Lung (tissue), 11 donors: ENCODE measurements at regions not wholly inside any gene's neighbourhood (a gene's known extent, or its start where the extent isn't known, plus 50 kb on each side); places are given as distances from the start of the nearest gene placed in this dataset.

Source experiments
- ATAC-seq: fragments of 200-7000 bp; cut with Tn5 transposase; one replicate; pipeline ENCODE4 v1.9.1; 2020; ENCODE audit warnings: moderate number of reproducible peaks; ENCODE audit not compliant: insufficient read depth, low FRiP score
- DNase-seq, 3 donors: peaks; one replicate each; pipeline ENCODE4 v3.0.0-alpha.2; 2013 to 2017
- H3K27ac ChIP-seq, 2 donors: one replicate each; pipeline ENCODE4 v1.5.1; 2013; ENCODE audit warnings: mild to moderate bottlenecking in 2 of 2, moderate library complexity in 2 of 2, control low read depth in 1 of 2, inconsistent platforms in 1 of 2, low read depth in 1 of 2, low read length in 1 of 2
- H3K27me3 ChIP-seq, 3 donors: one replicate each; pipeline ENCODE4 v1.5.1; 2013; ENCODE audit warnings: low read length in 2 of 3; ENCODE audit not compliant: control insufficient read depth in 3 of 3, insufficient read depth in 3 of 3
- H3K36me3 ChIP-seq, 4 donors: one replicate each; pipeline ENCODE4 v1.5.1; 2013; ENCODE audit warnings: low read length in 4 of 4, mild to moderate bottlenecking in 1 of 4, moderate library complexity in 1 of 4; ENCODE audit not compliant: control insufficient read depth in 4 of 4, insufficient read depth in 4 of 4
- H3K4me1 ChIP-seq, 5 donors: one replicate each; pipeline ENCODE4 v1.5.1; 2013; ENCODE audit warnings: low read length in 5 of 5, mild to moderate bottlenecking in 2 of 5, moderate library complexity in 1 of 5; ENCODE audit not compliant: control insufficient read depth in 5 of 5, insufficient read depth in 5 of 5
- H3K4me3 ChIP-seq: one replicate; pipeline ENCODE4 v1.5.1; 2013; ENCODE audit warnings: mild to moderate bottlenecking, control low read depth, moderate library complexity
- H3K9ac ChIP-seq, 2 donors: one replicate each; pipeline ENCODE4 v1.5.1; 2013; ENCODE audit warnings: low read length in 2 of 2, control low read depth in 1 of 2; ENCODE audit not compliant: insufficient read depth in 1 of 2
- H3K9me3 ChIP-seq, 4 donors: one replicate each; pipeline ENCODE4 v1.5.1; 2013; ENCODE audit warnings: low read length in 3 of 4, mild to moderate bottlenecking in 1 of 4, moderate library complexity in 1 of 4; ENCODE audit not compliant: control insufficient read depth in 4 of 4, insufficient read depth in 3 of 4
- WGBS, 2 donors: extraction: QIAGEN DNeasy Blood & Tissue Kit; methylation state at CpG; one replicate each; pipeline ENCODE4 v1.1.7; 2013; 5-methylcytosine and 5-hydroxymethylcytosine counted together
- TF ChIP-seq, protein P1 (sequence below): IDR thresholded peaks from 2 replicates; pipeline ENCODE4 v1.5.1; 2012; ENCODE audit warnings: mild to moderate bottlenecking; ENCODE audit errors: control extremely low read depth, extremely low read depth
- donor health status: control.
- donor health status: control.
- donor health status: Bipolar disorder and iron deficiency.
- donor health status: healthy.
- donor health status: DM: yes; HTN: yes; CAD: no.

DNA sequence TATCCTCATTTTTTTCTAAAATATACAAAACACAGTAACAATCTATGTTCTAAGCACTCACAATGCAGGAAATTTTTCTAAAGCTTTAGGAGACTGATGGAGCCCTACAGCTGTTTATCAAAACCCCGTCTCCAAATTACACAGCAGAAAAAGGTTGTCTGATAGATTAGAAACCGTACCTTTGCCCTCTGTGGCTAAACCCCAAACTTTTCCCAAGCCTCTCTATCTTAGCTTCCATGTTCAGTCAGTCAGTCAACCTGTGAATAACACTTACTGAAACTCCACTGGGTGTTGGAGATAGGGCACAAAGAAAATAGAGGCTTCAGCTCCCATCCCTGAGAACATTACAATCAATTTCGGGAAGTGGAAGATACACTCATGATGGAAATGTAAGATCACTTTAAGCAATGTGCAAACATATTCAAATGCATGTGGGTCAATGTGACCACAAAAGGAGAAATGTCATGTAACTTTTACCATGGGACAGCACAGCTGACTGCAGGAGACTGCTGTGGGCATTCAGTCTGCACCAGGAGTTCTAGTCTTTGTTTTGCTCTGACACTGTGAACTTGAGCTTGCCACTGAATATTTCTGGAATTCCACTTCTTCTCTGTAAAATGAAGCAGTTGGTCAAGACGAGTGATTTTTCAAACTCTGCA, 279.5 kb upstream of the PIK3R1 start:
- no peak overlapping the region for H3K9ac ChIP-seq
- TF ChIP-seq, protein P1, sequence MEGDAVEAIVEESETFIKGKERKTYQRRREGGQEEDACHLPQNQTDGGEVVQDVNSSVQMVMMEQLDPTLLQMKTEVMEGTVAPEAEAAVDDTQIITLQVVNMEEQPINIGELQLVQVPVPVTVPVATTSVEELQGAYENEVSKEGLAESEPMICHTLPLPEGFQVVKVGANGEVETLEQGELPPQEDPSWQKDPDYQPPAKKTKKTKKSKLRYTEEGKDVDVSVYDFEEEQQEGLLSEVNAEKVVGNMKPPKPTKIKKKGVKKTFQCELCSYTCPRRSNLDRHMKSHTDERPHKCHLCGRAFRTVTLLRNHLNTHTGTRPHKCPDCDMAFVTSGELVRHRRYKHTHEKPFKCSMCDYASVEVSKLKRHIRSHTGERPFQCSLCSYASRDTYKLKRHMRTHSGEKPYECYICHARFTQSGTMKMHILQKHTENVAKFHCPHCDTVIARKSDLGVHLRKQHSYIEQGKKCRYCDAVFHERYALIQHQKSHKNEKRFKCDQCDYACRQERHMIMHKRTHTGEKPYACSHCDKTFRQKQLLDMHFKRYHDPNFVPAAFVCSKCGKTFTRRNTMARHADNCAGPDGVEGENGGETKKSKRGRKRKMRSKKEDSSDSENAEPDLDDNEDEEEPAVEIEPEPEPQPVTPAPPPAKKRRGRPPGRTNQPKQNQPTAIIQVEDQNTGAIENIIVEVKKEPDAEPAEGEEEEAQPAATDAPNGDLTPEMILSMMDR = no peak
- no peak overlapping the region for H3K27ac ChIP-seq
- no peaks in the 10 kb centered on the region for H3K4me1 ChIP-seq
- WGBS, 2 donors = 66 to 73% methylated on average over 4 of the region's 4 CpGs
- no peak overlapping the region for H3K4me3 ChIP-seq
- H3K27me3 ChIP-seq = no peaks in the 10 kb centered on the region
- peaks cover 0 to 2% (median under 1%) of the 10 kb centered on the region in 4 donors for H3K9me3 ChIP-seq
- no peak for DNase-seq
- H3K36me3 ChIP-seq = no peaks in the 10 kb centered on the region
- ATAC-seq = peak; percentile 69

DNA sequence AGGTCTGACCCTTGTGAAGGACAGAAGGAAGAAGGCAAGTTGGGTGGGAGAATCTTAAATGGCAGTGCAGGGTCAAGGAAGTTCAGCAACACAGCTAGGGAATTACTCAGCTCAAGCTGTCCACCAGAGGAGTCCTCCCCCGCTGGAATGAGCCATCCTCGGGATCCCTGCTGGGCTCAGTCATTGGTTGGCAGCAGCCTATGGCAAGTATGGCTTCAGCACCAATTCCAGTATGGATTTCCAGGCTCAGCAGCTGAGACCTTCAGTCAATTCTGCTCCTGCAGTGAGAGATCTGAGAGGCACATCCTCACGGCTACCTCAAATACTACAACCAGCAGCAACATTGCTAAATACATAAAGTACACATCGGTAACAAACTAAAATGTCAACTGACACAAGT, 280.6 kb upstream of the PIK3R1 start:
- Histone ChIP-seq H3K27me3 (no peaks in the 10 kb centered on the region), H3K9me3 (peaks cover 0 to 2% (median under 1%) of the 10 kb centered on the region in 4 donors), H3K4me3 (no peak overlapping the region), H3K36me3 (no peaks in the 10 kb centered on the region), H3K27ac (no peak overlapping the region), H3K9ac (no peak overlapping the region), H3K4me1 (no peaks in the 10 kb centered on the region)
- WGBS, 2 donors = 95 to 97% methylated on average over 4 of the region's 4 CpGs
- TF ChIP-seq, protein P1 = no peak
- no peak for ATAC-seq
- no peak for DNase-seq

DNA sequence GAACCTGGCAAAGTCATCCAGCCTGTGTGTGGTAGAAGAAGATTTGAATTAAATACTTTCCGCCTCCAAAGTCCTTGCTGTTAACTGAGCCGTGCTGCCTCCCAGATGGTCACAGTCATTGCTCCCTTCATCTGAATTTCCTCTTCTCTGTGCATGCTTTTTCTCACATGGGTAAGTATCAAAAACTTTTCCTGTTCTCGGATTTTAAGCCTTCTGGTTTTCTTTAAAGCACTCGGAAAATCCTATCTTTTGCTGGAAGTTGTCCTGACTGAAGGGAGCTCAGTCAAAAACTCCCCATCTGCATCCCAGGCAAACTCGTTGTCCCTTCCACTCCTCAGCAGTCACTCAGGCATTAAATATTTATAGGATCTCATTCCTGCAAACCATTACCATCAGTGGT, 290.0 kb upstream of the PIK3R1 start:
- H3K27ac ChIP-seq = no peak overlapping the region
- no peaks in the 10 kb centered on the region for H3K4me1 ChIP-seq
- H3K9ac ChIP-seq = no peak overlapping the region
- no peaks in the 10 kb centered on the region for H3K36me3 ChIP-seq
- H3K9me3 ChIP-seq = no peaks in the 10 kb centered on the region
- no peak for ATAC-seq
- TF ChIP-seq, protein P1 = no peak
- no peak overlapping the region for H3K4me3 ChIP-seq
- no peaks in the 10 kb centered on the region for H3K27me3 ChIP-seq
- WGBS, 2 donors = 85 to 94% methylated on average over 5 of the region's 5 CpGs
- DNase-seq = no peak
